GM18508 (cell line): ENCODE measurements at regions not wholly inside any gene's neighbourhood (a gene's known extent, or its start where the extent isn't known, plus 50 kb on each side); places are given as distances from the start of the nearest gene placed in this dataset.

Source experiments
- ATAC-seq: cut with Tn5 transposase; IDR thresholded peaks from one replicate; pipeline ENCODE4 v1.9.1; 2021; ENCODE audit warnings: moderate number of reproducible peaks; ENCODE audit not compliant: insufficient read depth, unreplicated experiment

DNA sequence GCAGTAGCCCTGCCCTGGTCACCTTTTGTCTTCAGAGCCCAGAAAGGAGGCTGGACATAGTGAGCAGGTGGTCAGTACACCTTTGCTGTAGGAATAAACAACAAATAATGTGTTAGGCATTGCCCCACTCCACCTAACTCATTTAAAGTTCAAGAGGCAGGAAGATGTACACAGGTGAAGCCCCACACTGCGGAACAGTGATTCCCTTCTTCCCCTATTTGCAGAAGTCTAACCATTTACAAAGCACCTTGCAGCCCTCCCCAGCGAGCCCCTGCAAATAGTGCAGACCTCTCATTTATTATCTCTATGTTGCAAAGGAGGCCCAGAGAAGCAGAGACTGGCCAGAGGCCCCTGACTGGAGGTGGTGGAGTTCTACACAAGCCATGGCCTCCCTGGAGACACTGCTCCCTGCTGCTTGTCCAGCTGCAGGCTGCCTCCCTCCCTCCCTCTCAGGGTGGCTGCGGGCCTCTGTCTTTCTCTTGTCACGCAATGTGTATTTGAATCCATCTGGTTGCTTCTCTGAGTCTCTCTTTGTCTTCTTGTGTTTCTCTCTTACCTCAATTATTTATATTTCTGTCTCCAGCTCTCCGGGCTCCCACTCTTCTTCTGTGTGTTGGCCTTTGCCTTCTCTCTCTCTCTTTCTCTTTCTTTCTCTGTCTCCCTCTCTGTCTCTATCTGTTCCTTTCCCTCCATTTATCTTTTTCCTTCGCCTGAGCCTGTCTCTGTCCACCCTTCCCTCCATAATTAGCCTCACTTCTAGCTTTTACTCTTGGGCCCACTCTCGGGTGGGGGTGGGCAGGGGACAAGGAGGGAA is 59.1 kb upstream of the PRDM11 start:
- no peak for ATAC-seq

DNA sequence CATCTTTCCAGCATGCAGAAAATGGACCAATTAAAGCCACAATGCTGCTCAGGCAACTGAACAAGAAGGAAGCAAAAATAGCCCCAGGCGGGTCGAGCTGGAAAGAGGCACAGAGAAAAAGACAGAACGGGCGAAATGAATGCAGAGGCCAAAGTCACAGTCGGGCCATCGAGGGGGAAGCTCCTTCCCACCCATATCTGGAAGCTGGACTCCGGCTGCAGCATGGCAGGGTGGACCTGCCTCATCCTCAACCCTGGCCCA is 58.6 kb upstream of the PRDM11 start:
- ATAC-seq: no peak

DNA sequence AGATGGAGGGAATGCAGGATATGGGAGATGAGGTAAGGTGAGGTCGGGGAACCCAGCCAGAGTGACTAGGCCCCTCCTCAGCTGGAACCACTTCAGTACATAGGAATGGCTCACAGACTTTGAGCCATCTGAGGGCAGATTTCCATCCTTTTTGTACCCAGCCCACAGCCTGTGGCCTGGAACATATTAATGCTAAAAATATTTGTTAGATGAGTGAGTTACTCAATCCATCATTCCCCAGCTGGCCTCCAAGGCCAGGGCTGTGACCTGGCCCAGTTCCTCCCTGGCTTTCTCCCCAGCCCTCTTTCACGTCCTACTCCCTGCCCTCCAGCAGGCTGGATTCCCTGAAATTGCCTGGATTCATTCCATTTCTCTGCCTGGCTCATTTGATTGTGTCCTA is 57.2 kb upstream of the PRDM11 start:
- no peak for ATAC-seq

DNA sequence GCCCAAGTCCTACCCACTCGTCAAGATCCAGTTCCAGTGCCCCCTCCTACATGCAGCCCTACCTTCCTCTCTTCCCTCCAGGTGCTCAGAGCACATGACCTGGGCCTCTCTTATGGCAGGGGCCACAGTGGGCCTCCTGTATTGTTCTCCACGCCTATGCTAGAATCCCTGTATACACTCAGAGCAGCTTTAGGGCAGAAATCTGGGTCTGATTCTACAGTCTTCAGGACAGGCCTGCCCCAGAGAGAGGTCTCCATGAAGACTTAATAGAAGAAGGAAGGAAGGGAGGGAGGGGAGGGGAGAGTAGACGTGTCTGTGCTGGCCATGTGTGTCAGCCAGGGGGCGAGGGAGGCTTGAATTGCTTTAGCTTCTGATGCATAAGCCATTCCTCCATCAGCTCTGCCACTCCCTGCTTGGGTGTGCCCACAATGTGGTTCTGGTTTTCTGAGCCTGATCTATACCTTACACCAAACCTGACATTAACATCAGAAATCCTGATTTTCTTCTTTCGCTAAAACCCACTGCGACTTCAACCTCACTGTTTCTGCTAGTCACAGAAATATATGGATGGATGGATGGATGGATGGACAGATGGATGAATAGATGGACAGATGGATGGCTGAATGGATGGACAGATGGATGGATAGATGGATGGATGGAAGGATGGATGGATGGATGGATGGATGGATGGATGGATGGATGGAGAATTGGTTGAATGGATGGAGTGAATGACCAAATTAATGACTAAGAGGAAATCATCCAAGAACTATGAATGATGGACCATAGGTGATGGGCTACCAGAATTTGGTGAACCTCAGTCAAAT is 56.6 kb upstream of the PRDM11 start:
- ATAC-seq: no peak

DNA sequence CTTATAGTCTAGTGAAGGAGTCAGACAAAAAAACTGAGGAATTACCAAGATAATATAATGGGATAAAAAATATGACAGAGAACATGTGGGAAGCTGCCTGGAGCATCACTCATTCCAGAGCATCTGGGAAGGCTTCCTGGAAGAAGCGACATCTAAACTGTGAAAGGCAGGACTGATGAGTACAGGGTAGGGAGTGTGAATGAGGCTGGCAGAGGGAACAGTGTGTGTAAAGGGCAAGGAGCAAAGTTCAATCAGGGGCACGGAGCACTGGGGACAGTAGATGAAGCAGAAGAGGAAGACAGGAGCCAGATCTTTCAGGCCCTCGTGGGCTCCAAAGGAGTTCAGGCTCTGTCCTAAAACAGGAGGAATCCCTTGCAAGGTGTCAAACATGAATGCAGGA is 55.8 kb upstream of the PRDM11 start:
- no peak for ATAC-seq

DNA sequence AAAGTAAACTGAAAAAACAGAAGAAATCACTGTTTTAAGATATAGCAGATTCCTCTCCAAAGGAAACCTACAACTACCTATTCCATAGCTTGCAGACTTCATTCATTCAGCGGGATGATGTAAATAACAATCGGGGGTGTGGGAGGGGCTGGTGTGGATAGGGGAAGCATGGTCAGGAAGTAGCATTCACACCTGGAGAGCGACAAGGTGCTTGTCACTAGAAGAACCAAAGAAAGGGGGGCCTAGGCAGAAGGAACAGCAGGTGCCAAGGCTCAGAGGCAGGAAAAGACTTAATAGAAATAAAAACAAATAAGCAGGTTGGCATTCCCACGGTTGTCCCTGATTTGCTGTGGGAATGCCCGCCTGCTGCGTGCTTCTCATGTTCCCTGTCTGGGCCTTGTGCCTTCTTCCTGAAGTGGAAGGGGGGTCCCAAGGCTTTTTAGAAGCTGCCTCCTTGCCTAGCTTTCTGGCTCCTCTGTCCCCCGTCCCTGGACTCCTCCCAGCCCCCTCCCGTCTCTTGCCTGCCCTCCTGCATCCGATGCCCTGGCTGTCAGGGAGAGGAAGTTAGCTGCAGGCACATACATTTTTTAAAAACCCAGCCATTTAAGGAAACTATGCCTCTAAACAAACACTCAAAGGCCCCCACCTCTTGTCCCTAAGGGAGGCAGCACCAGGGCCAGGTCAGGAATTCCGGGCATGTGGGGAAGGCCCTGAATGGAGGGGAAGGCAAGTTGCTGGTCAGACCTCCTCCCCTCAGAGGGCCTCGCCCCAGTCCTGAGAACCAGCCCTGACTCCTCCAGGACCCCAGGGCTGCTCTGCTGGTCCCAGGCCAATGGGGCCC is 54.7 kb upstream of the PRDM11 start:
- ATAC-seq: no peak

DNA sequence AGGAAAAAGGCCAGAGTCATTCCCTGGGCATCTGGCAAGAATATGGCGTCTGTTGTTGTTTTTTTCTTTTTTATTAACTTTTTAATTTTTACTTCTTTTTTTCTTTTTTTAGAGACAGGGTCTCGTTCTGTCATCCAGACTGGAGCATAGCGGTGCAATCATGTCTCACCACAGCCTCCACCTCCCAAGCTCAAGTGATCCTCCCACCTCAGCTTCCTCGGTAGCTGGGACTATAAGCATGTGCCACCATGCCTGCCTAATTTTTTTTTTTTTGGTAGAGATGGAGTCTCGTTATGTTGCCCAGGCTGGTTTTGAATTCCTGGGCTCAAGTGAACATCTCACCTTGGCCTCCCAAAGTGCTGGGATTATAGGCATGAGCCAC is 54.0 kb upstream of the PRDM11 start:
- no peak for ATAC-seq

DNA sequence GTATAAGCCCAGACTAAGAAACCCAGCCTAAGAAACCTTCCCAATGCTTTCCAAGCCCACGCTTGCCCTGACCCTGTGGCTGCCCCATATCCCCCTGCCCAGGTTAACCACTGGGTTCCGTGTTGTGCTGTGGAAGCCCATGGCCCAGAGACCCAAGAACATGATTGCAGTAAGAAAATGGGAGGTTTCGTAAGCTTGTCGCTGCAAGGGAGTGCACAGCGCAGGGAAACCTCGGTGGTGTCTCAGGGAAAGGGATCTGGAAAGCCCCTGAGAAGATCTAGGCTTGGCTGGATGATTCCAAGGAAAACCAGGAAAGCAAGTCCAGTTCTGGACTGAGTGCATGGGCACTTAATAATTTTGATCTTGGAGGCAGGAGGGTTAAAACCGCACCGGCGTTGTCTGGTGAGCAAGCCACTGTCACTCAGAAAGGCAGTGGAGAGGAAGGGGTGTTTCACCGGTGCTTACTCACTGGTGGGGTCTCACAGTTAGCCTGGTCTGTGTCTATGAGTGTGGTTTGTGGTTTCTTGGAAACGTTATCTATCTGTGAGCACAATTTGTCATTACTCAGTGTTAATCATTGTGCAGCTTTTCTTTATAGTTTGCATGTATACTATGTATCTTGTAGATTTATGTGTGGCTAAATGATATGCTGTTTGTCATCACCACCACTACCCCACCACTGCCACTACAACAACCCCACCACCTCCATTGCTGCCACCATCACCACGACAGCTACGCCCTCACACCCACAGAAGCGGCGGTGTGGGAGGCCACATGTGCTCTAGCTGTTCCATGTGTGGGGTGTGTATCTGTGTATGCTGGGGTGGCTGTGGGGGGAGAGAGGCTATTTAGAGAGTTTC is 53.3 kb upstream of the PRDM11 start:
- ATAC-seq: no peak

DNA sequence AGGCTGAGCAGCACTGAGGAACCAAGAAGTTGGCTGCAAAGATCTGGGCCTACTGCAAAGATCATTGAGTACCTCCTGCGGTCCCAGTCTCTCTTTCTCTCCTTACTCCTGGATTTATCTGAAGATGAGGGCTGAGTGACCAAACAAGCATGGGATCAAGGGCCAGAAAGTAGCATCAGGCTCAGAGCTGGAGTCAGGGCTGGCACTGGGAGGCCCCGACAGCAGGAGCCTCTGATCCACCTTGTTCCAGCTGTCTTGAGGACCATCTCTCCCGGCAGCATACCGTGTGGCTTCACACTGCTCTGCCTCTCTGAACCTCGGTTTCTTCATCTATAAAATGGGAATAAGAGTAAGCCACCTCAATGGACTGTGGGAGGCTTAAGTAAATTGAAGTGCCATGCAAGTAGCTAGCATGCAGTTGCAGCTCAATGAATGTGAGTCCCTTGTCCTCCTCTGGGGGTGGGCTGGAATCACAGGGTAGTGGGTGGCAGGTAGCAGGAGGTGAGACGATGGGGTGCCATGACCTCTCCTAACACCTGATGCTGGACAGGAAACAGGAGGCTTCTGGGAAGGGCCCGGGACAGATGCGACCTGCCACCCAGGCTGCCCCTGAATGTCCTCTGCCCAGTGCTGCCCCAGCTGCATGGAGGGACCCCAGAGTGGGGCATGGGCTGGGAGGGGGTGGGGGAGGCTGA is 52.5 kb upstream of the PRDM11 start:
- no peak for ATAC-seq

DNA sequence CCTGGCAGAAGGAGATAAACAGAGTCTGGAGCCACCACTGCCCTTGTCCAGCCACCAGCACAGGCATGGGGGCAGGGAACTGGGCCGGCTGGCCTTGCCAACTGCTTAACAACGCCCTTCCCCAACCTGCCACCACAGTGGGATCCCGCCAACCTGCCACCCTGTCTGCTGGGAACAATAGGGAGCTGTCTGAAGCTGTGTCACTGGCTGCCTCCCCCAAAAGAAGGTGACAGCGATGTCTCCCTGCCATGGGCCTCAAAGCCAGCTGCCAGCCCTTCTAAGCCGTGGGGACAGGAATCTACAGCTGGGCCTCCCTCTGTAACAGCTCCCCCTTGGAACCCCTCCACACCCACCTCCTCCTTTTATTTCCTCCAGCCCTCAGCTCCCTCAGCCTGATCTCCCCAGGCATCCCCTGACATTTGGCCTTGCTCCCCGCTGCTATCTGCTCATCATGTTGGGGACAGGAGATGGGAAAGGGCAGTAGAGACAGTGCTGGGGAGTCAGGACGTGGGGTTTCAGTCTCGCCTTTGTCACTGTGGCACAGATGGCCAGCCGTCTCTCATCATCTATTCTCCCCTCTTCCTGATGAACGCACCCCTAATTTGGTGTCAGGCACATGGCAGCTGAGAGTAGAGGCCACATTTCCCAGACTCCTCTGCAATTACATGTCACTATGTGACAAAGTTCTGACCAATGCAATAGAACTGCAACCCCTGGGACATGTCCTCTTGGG is 51.3 kb upstream of the PRDM11 start:
- ATAC-seq: no peak

DNA sequence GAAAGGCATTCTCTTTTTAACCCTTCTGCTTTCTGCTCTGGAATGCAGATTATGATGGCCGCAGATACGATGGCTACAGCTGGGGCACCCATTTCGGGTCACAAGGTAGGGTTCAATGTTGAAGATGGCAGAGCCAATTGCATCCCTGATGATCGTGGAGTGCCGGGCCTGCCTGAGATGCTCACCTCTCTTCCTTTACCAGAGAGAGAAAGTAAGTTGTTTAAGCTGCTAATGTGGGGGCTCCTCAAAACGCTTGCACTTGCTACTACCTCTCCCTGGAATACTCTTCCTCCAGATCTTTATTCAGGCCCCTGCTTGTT is 50.8 kb upstream of the PRDM11 start:
- ATAC-seq: no peak

DNA sequence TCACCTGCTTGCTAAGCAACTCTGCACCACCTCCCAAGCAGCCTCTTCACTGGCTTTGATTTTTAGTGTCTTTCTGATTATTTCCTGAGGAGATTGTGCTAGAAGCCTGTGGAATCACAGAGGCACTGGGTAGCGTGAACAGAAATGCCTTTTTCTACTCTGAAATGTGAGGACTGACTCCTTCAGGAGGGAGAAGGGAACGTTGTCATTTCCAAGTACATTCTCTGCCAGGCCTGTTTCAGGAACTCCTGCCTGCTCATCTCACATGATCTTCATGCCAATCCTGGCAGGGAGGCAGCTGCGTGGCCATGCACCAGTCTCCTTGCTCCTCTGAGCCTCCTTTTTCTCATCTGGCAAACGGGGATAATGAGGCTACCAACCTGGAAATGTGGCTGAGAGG is 49.8 kb upstream of the PRDM11 start:
- ATAC-seq: no peak
